HUDEP-2 (cell line): ENCODE measurements at regions not wholly inside any gene's neighbourhood (a gene's known extent, or its start where the extent isn't known, plus 50 kb on each side); places are given as distances from the start of the nearest gene placed in this dataset.
"Not testable (repeated sequence)": the region's sequence is repeated elsewhere in the genome, so short reads cannot be mapped to it uniquely, and the experiment has no call there.

Experiments
- DNase-seq, 76 experiments: peaks; one replicate each; lab custom pipeline; 2025; ENCODE audit not compliant: unreplicated experiment in 76 of 76; lab: John Stamatoyannopoulos, UW

DNA sequence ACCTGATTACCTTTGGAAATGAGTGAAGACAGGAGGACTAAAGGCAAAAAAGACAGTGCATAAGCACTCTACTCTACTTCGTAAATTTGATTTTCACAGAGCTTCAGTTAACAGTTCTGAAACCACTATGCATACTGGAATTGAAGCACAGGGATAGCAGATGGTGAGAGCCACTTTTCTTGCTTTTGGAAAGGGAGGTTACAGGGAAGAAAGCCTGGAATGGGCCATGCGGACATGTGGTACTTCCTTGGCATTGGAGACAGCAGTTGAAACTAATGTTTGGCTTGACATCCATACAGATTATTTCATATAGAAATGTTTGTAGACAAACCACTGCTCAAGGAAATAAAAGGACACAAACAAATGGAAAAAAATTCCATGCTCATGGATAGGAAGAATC lies 585.6 kb upstream of the RAB6C start:
- DNase-seq: no peak

- DNase-seq: peak in 20 of 76 experiments; percentile 2 to 23 (median 9)
Measured at GRCh38 chr2:129396980-129397599, 582.4 kb upstream of the RAB6C start.

GRCh38 chr2:129400826-129401225 lies 578.6 kb upstream of the RAB6C start:
- DNase-seq: no peak

- DNase-seq: no peak
Measured at GRCh38 chr2:129402076-129402475, 577.4 kb upstream of the RAB6C start.

DNA sequence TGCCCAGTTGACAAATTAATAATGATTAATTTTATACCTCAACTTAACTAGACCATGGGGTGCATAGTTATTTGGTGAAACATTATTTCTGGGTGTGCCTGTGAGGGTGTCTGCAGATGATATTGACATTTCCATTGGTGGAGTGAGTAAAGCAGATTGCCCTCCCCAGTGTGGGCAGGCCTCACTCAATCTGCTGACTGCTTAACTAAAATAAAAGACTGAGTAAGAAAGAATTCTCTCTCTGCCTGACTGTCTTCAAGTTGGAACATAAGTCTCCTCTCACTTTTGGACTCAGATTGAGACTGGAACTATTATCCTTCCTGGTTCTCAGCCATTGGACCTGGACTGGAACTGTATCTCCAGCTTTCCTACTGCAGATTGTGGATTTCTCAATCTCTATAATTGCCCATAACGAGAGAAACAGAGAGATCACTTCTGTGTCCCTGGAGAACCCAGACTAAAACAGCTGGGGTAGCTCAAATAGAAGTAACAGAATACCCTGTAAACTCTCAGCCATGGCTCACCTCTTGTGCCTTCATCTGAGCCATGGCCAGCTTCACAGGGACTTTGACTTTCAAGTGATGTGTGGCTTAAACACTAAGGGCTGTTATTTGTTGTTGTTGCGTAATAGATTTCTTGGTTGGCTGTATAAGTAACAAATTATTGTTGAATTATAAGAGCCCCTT lies 575.3 kb upstream of the RAB6C start:
- no peak for DNase-seq

DNA sequence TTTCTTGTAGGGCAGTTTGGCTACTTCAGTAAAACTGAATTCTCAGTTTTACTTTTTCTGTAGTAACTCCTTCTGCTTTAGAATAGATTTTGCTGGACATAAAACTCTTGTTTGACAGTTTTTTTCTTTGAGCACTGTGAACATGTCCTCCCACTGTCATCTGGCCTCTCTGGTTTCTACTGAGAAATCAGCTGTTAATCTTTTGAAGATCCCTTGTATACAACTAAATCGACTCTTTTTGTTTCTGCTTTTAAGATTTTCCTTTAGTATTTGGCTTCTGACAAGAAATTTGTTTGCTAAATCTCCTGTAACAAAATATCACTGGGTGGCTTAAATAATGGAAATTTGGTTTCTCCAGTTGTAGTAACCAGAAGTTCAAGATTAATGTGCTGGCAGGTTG lies 570.9 kb upstream of the RAB6C start:
- no peak for DNase-seq

DNA sequence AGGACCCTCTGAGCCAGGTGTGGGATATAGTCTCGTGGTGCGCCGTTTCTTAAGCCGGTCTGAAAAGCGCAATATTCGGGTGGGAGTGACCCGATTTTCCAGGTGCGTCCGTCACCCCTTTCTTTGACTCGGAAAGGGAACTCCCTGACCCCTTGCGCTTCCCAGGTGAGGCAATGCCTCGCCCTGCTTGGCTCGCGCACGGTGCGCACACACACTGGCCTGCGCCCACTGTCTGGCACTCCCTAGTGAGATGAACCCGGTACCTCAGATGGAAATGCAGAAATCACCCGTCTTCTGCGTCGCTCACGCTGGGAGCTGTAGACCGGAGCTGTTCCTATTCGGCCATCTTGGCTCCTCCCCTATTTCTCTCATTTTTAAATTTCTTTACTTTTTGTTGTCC lies 562.4 kb upstream of the RAB6C start:
- DNase-seq: not testable (repeated sequence)

GRCh38 chr2:129422028-129422427 lies 557.4 kb upstream of the RAB6C start:
- no peak for DNase-seq

DNA sequence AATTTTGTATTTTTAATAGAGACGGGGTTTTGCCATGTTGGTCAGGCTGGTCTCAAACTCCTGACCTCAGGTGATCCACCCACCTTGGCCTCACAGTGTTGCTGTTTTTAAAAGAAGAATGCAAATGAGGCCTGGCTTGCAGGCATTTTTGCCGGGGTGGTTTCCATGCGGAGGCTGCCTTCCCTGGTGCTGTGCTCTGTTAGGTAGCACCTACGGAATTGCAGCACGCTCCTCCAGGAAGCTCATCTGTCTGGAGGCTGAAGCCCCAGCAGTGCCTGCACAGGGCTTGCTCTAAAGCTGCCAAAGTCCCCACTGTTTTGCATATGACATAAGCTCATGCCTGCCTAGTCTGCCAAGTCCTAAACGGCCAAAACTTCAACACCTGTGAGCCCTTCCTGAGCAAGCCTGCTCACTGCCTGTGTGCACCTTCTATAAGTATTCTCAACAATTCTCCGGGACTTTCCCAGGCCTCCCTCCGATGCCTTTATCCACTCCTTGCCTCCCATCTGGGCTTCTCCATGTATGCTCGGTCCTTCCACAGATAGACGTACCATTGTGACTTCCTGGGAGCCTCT lies 551.3 kb upstream of the RAB6C start:
- no peak for DNase-seq

DNA sequence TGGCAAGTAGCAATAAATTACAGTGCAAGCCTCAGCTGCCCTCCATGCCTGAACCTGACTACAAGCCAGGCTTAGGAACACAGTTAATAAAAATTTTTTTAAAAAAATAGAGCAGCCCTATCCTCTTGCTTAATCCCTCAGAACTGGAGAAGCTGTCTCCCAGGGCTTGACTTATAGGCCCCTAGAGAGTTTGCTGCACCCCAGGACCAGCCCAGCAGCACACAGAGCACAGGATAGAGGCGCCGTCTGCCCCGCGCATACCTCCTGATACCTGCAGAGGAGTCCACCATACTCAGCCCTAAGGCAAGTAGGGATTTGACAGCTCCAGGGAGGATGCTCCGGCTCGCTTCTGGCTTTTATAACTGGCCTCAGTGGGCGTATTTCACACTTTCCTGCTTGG lies 548.6 kb upstream of the RAB6C start:
- DNase-seq: no peak

DNA sequence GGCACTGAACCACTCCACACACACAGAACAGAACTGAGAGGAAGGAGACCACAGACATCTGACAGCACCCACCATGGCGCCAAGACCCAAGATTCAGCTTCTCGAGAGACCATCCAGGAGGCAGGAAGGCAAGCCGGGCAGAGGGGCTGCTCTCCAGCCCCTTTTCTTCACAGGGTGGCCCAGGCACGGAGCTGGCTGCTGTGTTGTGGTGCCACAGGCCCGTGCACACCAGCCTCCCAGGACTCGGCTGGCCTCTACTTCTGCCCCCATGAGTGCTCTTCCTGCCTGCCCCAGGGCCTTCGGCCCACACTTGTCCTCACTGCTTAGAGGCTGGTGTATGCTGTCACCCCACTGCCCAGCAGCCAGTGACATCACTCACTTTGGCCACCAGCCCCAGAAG lies 547.6 kb upstream of the RAB6C start:
- DNase-seq: no peak

DNA sequence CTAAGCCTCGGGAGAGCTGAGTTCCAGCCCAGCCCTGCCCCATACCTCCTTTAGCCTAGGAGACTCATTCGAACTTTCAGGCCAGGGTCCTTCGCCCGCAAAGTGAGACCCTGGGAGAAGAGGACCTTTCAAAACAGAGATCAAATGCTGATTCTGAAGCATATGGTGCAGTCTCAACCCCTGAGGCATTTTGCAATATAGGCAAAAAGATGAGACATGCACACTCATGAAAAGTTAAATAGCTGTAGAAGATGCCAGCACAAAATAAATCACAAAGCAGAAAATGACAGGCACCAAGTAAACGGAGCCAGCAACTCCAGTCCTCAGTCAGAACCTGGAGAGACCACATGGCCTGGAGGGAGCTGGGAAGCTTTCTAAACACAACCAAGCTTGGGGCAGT lies 542.7 kb upstream of the RAB6C start:
- DNase-seq: no peak

- no peak for DNase-seq
Measured at GRCh38 chr2:129437725-129438124, 541.7 kb upstream of the RAB6C start.

DNA sequence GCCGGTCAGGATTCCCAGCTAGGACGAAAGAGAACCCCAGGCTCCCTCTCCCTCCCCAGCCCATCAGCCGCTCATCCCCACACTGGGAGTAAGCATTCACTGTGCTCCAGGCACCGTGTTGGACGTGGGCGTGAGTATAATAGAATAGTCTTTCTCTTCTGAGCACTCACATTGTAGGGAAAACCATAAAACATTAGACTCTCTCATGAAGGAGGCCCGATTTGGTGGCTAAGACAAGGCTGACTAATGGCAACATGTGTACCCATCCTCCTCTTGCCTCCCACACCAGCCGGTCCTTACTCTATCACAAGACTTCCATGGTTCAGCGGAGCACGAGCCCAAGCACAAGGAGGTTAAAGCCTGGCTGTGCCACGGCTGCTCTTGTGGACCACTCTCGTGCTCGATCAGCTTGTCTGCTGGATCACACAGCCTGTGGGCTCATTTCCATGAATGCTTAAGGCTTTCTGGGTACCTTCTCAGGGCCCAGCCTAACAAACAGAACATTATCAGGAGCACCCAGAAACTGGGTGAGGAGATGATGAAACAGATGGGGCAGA lies 540.9 kb upstream of the RAB6C start:
- no peak for DNase-seq

DNA sequence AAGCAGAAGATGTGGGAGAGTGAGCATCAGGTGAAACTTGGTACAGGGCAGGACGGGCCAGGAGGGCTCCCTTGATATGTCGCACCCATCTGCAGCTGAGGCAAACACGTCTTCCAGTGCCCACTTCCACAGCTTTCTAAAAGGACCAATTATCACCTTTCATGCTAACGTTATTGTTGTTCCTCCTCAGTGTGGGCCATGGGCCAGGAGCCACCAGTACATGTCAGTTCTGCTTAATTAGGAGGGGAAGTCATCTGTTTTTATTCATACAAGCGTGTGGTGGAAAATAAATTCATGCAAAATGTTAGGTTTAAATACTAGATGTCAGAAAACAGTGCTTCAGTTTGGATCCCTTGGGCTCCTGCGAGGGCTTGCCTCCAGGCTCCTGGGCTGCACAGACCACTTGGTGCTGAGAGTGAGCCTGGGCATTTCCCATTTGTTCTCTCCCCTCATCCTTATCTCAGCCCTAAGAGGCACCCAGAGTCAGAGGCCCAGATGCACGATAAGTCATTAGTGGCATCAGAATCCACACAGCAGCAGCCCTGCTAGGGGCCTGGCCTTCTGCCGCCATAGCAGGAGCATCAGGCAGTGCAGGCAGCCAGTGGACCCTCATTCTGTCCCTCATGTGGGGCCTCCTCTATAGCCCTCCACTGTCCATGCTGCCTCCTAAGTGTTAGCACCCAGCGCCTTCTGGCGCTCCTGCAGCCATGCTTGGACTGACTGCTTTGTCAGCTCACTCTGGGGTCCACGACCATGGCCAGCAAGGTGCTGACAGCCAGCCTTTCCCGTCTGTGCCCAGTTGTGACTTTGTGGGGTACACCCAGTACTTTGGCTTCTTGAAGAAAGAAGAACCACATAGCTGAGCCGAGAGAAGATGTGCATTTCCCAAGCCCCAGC lies 539.8 kb upstream of the RAB6C start:
- no peak for DNase-seq

DNA sequence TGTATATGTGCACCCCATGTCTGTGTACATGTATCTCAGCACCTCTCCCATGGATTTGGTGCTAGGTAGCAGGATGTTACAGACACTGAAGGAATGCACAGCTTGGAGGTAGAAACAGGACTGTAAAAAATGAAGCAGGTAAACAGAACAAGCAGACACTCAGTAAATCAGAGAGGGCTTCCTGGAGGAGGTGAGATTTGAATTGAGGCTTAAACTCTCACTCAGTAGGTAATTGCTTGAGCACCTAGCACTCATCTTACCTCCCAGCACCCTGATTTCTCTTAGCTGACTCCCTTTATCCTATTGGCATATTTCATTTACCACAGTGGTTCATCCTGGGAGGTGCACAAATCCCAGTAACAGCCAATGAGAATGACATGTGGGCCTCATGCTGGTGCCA lies 537.9 kb upstream of the RAB6C start:
- DNase-seq: no peak

- peak in 1 of 76 experiments; percentile 1 for DNase-seq
Measured at GRCh38 chr2:129443235-129443864, 536.1 kb upstream of the RAB6C start.

- no peak for DNase-seq
Measured at GRCh38 chr2:129443865-129444739, 535.4 kb upstream of the RAB6C start.

GRCh38 chr2:129444751-129445150 lies 534.7 kb upstream of the RAB6C start:
- no peak for DNase-seq

DNA sequence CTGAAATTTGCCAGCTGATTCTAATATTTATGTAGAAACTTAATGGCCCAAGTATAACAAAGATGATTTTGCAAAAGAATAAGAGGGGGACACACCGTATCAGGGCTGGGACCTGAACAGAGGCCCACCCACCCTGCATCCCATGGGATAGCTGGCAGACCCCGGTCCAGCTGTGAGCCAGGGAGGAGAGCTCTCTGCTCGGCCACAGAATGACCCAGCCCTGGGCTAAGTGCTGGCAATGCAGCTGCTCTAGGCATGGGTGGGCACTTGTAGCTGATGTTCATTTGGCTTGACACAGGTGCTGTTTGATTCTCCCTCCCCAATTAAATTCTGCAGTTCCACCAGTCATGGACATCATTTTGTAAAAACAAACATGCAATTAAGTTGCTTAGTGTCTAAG lies 522.8 kb upstream of the RAB6C start:
- DNase-seq: no peak
